ENCODE measurements at regions not wholly inside any gene's neighbourhood (a gene's known extent, or its start where the extent isn't known, plus 50 kb on each side); places are given as distances from the start of the nearest gene placed in this dataset.
"Not testable (repeated sequence)": the region's sequence is repeated elsewhere in the genome, so short reads cannot be mapped to it uniquely, and the experiment has no call there.

- H3K27me3 ChIP-seq (replicated peaks; ENCODE audit: control insufficient read depth, insufficient read depth, low read length, poor library complexity, severe bottlenecking), result no peaks in the 10 kb centered on the region
- H3K36me3 ChIP-seq (ENCODE audit: control insufficient read depth, insufficient read depth, low read length), result no peaks in the 10 kb centered on the region
- no peaks in the 10 kb centered on the region for H3K9me3 ChIP-seq (ENCODE audit: control insufficient read depth, low read length)
- no peak overlapping the region for H3K27ac ChIP-seq (ENCODE audit: insufficient read depth, low read length, poor library complexity, severe bottlenecking)
- no peaks in the 10 kb centered on the region for H3K4me1 ChIP-seq (ENCODE audit: control insufficient read depth, insufficient read depth, low read length, poor library complexity, severe bottlenecking)
- no peak for DNase-seq
- no peak overlapping the region for H3K4me3 ChIP-seq (ENCODE audit: insufficient read depth, low read depth, low read length, poor library complexity, severe bottlenecking)
Measured at GRCh38 chr1:166304131-166304530, 137.3 kb upstream of the FAM78B start.

- H3K9me3 ChIP-seq (ENCODE audit: control insufficient read depth, low read length), result no peaks in the 10 kb centered on the region
- DNase-seq, result no peak
- no peak overlapping the region for H3K27ac ChIP-seq (ENCODE audit: insufficient read depth, low read length, poor library complexity, severe bottlenecking)
- no peak overlapping the region for H3K4me3 ChIP-seq (ENCODE audit: insufficient read depth, low read depth, low read length, poor library complexity, severe bottlenecking)
- H3K36me3 ChIP-seq (ENCODE audit: control insufficient read depth, insufficient read depth, low read length), result no peaks in the 10 kb centered on the region
- H3K27me3 ChIP-seq (replicated peaks; ENCODE audit: control insufficient read depth, insufficient read depth, low read length, poor library complexity, severe bottlenecking), result no peaks in the 10 kb centered on the region
- no peaks in the 10 kb centered on the region for H3K4me1 ChIP-seq (ENCODE audit: control insufficient read depth, insufficient read depth, low read length, poor library complexity, severe bottlenecking)
Measured at GRCh38 chr1:166305371-166305770, 138.6 kb upstream of the FAM78B start.

GRCh38 chr1:166307261-166308188, 140.7 kb upstream of the FAM78B start:
- H3K9me3 ChIP-seq (ENCODE audit: control insufficient read depth, low read length), result no peaks in the 10 kb centered on the region
- no peaks in the 10 kb centered on the region for H3K27me3 ChIP-seq (replicated peaks; ENCODE audit: control insufficient read depth, insufficient read depth, low read length, poor library complexity, severe bottlenecking)
- no peak overlapping the region for H3K27ac ChIP-seq (ENCODE audit: insufficient read depth, low read length, poor library complexity, severe bottlenecking)
- H3K4me1 ChIP-seq (ENCODE audit: control insufficient read depth, insufficient read depth, low read length, poor library complexity, severe bottlenecking), result no peaks in the 10 kb centered on the region
- no peak for DNase-seq
- no peaks in the 10 kb centered on the region for H3K36me3 ChIP-seq (ENCODE audit: control insufficient read depth, insufficient read depth, low read length)
- no peak overlapping the region for H3K4me3 ChIP-seq (ENCODE audit: insufficient read depth, low read depth, low read length, poor library complexity, severe bottlenecking)

GRCh38 chr1:166316306-166316705, 149.5 kb upstream of the FAM78B start:
- H3K4me1 ChIP-seq (ENCODE audit: control insufficient read depth, insufficient read depth, low read length, poor library complexity, severe bottlenecking); H3K27me3 ChIP-seq (replicated peaks; ENCODE audit: control insufficient read depth, insufficient read depth, low read length, poor library complexity, severe bottlenecking); H3K27ac ChIP-seq (ENCODE audit: insufficient read depth, low read length, poor library complexity, severe bottlenecking); H3K4me3 ChIP-seq (ENCODE audit: insufficient read depth, low read depth, low read length, poor library complexity, severe bottlenecking); DNase-seq; H3K9me3 ChIP-seq (ENCODE audit: control insufficient read depth, low read length); H3K36me3 ChIP-seq (ENCODE audit: control insufficient read depth, insufficient read depth, low read length): not testable (repeated sequence)

GRCh38 chr1:166322470-166322869, 155.7 kb upstream of the FAM78B start:
- Histone ChIP-seq H3K4me1 (ENCODE audit: control insufficient read depth, insufficient read depth, low read length, poor library complexity, severe bottlenecking) (no peaks in the 10 kb centered on the region), H3K9me3 (ENCODE audit: control insufficient read depth, low read length) (no peaks in the 10 kb centered on the region), H3K27ac (ENCODE audit: insufficient read depth, low read length, poor library complexity, severe bottlenecking) (no peak overlapping the region), H3K27me3 (replicated peaks; ENCODE audit: control insufficient read depth, insufficient read depth, low read length, poor library complexity, severe bottlenecking) (no peaks in the 10 kb centered on the region), H3K36me3 (ENCODE audit: control insufficient read depth, insufficient read depth, low read length) (no peaks in the 10 kb centered on the region), H3K4me3 (ENCODE audit: insufficient read depth, low read depth, low read length, poor library complexity, severe bottlenecking) (no peak overlapping the region)
- DNase-seq, result no peak

- H3K9me3 ChIP-seq (ENCODE audit: control insufficient read depth, low read length), result no peaks in the 10 kb centered on the region
- no peak overlapping the region for H3K4me3 ChIP-seq (ENCODE audit: insufficient read depth, low read depth, low read length, poor library complexity, severe bottlenecking)
- H3K36me3 ChIP-seq (ENCODE audit: control insufficient read depth, insufficient read depth, low read length), result no peaks in the 10 kb centered on the region
- no peaks in the 10 kb centered on the region for H3K4me1 ChIP-seq (ENCODE audit: control insufficient read depth, insufficient read depth, low read length, poor library complexity, severe bottlenecking)
- no peak for DNase-seq
- no peak overlapping the region for H3K27ac ChIP-seq (ENCODE audit: insufficient read depth, low read length, poor library complexity, severe bottlenecking)
- H3K27me3 ChIP-seq (replicated peaks; ENCODE audit: control insufficient read depth, insufficient read depth, low read length, poor library complexity, severe bottlenecking), result no peaks in the 10 kb centered on the region
Measured at GRCh38 chr1:166327886-166328285, 161.1 kb upstream of the FAM78B start.

GRCh38 chr1:166328956-166329355, 162.2 kb upstream of the FAM78B start:
- no peak overlapping the region for H3K4me3 ChIP-seq (ENCODE audit: insufficient read depth, low read depth, low read length, poor library complexity, severe bottlenecking)
- no peaks in the 10 kb centered on the region for H3K4me1 ChIP-seq (ENCODE audit: control insufficient read depth, insufficient read depth, low read length, poor library complexity, severe bottlenecking)
- no peaks in the 10 kb centered on the region for H3K27me3 ChIP-seq (replicated peaks; ENCODE audit: control insufficient read depth, insufficient read depth, low read length, poor library complexity, severe bottlenecking)
- DNase-seq, result no peak
- H3K9me3 ChIP-seq (ENCODE audit: control insufficient read depth, low read length), result no peaks in the 10 kb centered on the region
- no peaks in the 10 kb centered on the region for H3K36me3 ChIP-seq (ENCODE audit: control insufficient read depth, insufficient read depth, low read length)
- no peak overlapping the region for H3K27ac ChIP-seq (ENCODE audit: insufficient read depth, low read length, poor library complexity, severe bottlenecking)

GRCh38 chr1:166330096-166330495, 163.3 kb upstream of the FAM78B start:
- H3K4me3 ChIP-seq (ENCODE audit: insufficient read depth, low read depth, low read length, poor library complexity, severe bottlenecking), result no peak overlapping the region
- no peak overlapping the region for H3K27ac ChIP-seq (ENCODE audit: insufficient read depth, low read length, poor library complexity, severe bottlenecking)
- no peaks in the 10 kb centered on the region for H3K27me3 ChIP-seq (replicated peaks; ENCODE audit: control insufficient read depth, insufficient read depth, low read length, poor library complexity, severe bottlenecking)
- H3K4me1 ChIP-seq (ENCODE audit: control insufficient read depth, insufficient read depth, low read length, poor library complexity, severe bottlenecking), result no peaks in the 10 kb centered on the region
- no peaks in the 10 kb centered on the region for H3K36me3 ChIP-seq (ENCODE audit: control insufficient read depth, insufficient read depth, low read length)
- no peaks in the 10 kb centered on the region for H3K9me3 ChIP-seq (ENCODE audit: control insufficient read depth, low read length)
- no peak for DNase-seq

- no peak overlapping the region for H3K4me3 ChIP-seq (ENCODE audit: insufficient read depth, low read depth, low read length, poor library complexity, severe bottlenecking)
Measured at GRCh38 chr1:166338105-166338504, 171.3 kb upstream of the FAM78B start.

GRCh38 chr1:166340709-166341108, 173.9 kb upstream of the FAM78B start:
- DNase-seq, result no peak
- Histone ChIP-seq H3K27me3 (replicated peaks; ENCODE audit: control insufficient read depth, insufficient read depth, low read length, poor library complexity, severe bottlenecking) (no peaks in the 10 kb centered on the region), H3K4me3 (ENCODE audit: insufficient read depth, low read depth, low read length, poor library complexity, severe bottlenecking) (no peak overlapping the region), H3K36me3 (ENCODE audit: control insufficient read depth, insufficient read depth, low read length) (no peaks in the 10 kb centered on the region), H3K9me3 (ENCODE audit: control insufficient read depth, low read length) (no peaks in the 10 kb centered on the region), H3K4me1 (ENCODE audit: control insufficient read depth, insufficient read depth, low read length, poor library complexity, severe bottlenecking) (no peaks in the 10 kb centered on the region), H3K27ac (ENCODE audit: insufficient read depth, low read length, poor library complexity, severe bottlenecking) (no peak overlapping the region)

More at GRCh38 chr1:166338105-166338504, 171.3 kb upstream of the FAM78B start:
- no peaks in the 10 kb centered on the region for H3K9me3 ChIP-seq (ENCODE audit: control insufficient read depth, low read length)
- DNase-seq, result no peak
- no peak overlapping the region for H3K27ac ChIP-seq (ENCODE audit: insufficient read depth, low read length, poor library complexity, severe bottlenecking)
- H3K36me3 ChIP-seq (ENCODE audit: control insufficient read depth, insufficient read depth, low read length), result no peaks in the 10 kb centered on the region
- no peaks in the 10 kb centered on the region for H3K27me3 ChIP-seq (replicated peaks; ENCODE audit: control insufficient read depth, insufficient read depth, low read length, poor library complexity, severe bottlenecking)
- H3K4me1 ChIP-seq (ENCODE audit: control insufficient read depth, insufficient read depth, low read length, poor library complexity, severe bottlenecking), result no peaks in the 10 kb centered on the region
